ENCODE measurements at regions not wholly inside any gene's neighbourhood (a gene's known extent, or its start where the extent isn't known, plus 50 kb on each side); places are given as distances from the start of the nearest gene placed in this dataset.

DNA sequence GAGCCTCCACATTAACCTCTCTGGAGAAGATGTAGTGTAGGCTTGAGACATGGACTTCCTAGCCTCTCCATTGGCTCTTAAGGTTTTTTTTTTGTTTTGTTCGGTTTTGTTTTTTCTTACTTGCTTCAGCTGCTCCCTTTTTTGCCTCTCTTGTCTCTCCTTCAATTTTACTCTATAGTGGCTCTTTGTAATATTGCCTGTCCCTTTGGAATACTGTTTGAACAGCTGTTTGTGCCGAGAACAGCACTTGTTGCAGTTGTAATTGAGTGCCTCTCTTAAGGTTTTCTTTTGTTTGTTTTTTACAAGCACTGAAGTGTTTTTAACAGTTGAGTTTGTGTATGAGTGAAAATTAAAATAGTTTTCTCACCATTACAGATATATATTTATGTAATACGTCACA lies 567.7 kb downstream of the LRFN5 start:
- ATAC-seq (no peak), DNase-seq (ENCODE audit: low spot score in 2 of 2) (no peak)
- H3K9me3 Mint-ChIP-seq: peaks cover 4 to 14% of the 10 kb centered on the region in 2 donors
- no peak overlapping the region for H3K27ac Mint-ChIP-seq
- peaks cover 0 to 6% of the 10 kb centered on the region in 2 donors for H3K36me3 Mint-ChIP-seq

DNA sequence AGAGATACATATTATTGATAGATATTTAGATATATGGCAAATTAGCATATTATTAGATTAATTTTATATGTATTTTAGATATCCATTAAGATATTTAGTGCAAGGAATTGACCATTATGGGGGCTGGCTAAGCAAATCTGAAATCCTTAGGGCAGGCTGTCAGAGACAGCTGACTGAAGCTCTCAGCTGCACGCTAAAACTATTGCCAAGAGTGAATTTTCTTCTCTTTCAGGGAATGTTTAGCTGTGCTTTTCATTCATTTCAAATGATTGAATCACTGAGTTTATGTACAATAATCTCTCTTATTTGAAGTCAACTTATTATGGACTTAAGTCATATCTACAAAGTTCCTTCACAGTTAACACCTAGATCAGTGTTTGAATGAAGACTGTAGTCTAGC lies 566.5 kb downstream of the LRFN5 start:
- Mint-ChIP-seq H3K9me3 (peaks cover 12 to 19% of the 10 kb centered on the region in 2 donors), H3K36me3 (peaks cover 0 to 6% of the 10 kb centered on the region in 2 donors), H3K27ac (no peak overlapping the region)
- no peak for ATAC-seq
- DNase-seq (ENCODE audit: low spot score in 2 of 2): no peak

DNA sequence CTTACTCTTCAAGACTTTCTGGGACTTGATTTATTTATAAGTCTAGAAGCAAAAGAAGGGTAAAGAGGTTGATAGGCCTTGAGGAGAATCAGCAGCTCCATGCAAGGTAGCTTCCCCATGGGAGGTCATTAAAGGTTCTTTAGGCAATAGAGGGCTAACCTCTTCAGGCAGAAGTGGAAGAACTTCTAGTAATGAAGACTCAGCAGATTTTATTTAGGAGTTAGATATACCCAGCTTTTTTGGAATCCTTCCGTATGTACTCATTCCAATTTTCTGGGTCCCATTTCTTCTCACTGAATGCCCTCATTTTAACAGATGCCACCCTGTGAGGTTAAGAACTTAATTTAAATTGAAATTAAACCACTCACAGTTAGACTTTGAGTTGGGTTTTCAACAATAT lies 565.6 kb downstream of the LRFN5 start:
- H3K36me3 Mint-ChIP-seq: peaks cover 0 to 6% of the 10 kb centered on the region in 2 donors
- H3K9me3 Mint-ChIP-seq: peaks cover 12 to 24% of the 10 kb centered on the region in 2 donors
- no peak for ATAC-seq
- no peak for DNase-seq (ENCODE audit: low spot score in 2 of 2)
- H3K27ac Mint-ChIP-seq: no peak overlapping the region

DNA sequence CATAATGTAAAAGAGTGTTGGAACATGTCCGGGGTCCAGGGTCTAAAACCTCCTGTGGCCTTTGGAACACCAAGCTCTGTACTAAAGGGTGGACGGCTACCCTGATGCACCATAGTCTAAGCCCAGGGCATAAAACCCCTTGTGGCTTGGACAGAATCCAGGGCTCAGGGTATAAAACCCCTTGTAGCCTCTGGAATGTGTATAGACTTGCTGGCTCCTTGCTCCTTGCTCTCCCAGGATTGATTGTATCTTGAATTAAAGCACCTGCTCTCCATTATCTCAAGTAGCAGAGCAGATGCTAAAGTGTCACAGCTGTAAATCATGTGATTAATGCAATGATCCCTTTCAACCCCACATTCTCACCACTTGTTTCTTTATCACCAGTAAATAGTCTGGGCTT lies 556.5 kb downstream of the LRFN5 start:
- Mint-ChIP-seq H3K27ac (no peak overlapping the region), H3K9me3 (peaks cover 5 to 17% of the 10 kb centered on the region in 2 donors), H3K36me3 (peaks cover 0 to 5% of the 10 kb centered on the region in 2 donors)
- ATAC-seq (no peak), DNase-seq (ENCODE audit: low spot score in 2 of 2) (no peak)

DNA sequence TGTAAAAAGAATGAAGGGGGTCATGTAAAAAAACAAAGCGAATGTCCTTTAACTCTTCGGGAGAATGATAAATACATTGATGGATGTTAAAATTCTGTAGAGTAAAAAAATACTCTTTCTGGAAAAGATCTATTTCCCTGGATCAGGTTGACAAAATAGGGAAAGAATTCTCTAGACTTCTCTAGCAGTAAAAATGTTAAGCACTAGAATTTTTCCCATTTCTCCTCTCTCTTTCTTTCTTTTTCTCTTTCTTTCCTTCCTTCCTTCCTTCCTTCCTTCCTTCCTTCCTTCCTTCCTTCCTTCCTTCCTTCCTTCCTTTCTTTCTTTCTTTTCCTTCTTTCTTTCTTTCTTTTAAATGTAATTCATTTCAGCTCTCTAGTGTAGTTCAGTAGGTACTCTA lies 552.5 kb downstream of the LRFN5 start:
- DNase-seq (ENCODE audit: low spot score in 2 of 2) (no peak), ATAC-seq (no peak)
- Mint-ChIP-seq H3K27ac (no peak overlapping the region), H3K36me3 (no peaks in the 10 kb centered on the region), H3K9me3 (peaks cover 5 to 7% of the 10 kb centered on the region in 2 donors)

DNA sequence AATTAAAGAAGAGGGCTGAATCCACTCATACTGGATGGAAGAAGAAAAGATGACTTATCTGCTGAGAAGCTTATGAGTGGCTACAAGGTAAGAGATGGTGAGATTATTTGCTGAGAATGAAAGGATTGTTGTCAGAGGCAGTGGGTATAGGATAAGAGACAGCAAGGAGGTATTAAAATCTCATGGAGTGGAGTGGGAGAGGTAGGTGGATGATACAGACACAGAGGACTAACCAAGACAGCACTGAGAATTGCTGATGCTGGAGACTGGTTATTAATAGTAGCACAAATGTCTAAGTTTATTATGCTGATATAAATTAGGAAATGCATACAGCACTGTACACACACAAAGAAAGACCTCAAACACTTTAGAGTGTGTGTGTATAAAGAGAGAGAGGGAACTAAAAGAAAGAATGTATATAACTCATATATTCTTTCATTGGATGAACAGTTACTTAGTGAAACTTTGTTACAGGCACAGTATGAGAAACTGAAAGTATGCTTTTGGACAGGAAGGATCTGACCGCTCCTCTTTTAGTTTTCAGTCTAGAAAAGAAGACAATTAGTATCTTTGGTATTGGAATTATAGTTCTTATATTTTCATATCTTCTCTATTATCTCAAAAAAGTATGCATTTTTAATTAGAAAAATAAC lies 543.1 kb downstream of the LRFN5 start:
- no peak overlapping the region for H3K27ac Mint-ChIP-seq
- no peak for ATAC-seq
- no peak for DNase-seq (ENCODE audit: low spot score in 2 of 2)
- peaks cover 5 to 7% of the 10 kb centered on the region in 2 donors for H3K9me3 Mint-ChIP-seq
- H3K36me3 Mint-ChIP-seq: no peaks in the 10 kb centered on the region

DNA sequence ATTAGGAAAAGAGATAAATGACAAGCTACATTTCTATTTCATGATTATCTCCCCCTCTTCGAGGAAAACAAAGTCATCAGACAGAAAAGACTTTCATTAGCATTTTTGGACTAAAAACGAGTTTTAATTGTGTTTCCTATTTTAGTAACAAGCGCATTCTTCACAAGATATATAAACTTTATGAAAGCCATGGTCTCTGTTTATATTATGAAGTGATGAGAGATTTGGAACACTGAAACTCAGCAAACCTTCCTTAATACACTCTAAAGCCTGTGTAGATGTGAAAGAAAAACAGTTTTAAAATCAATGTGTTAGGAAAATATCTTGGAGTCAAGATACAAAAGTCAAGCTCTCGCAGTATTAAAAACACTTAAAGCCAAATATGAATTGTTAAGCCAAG lies 539.1 kb downstream of the LRFN5 start:
- DNase-seq (ENCODE audit: low spot score in 2 of 2) (no peak), ATAC-seq (no peak)
- Mint-ChIP-seq H3K36me3 (no peaks in the 10 kb centered on the region), H3K9me3 (peaks cover 0 to 7% of the 10 kb centered on the region in 2 donors), H3K27ac (no peak overlapping the region)

DNA sequence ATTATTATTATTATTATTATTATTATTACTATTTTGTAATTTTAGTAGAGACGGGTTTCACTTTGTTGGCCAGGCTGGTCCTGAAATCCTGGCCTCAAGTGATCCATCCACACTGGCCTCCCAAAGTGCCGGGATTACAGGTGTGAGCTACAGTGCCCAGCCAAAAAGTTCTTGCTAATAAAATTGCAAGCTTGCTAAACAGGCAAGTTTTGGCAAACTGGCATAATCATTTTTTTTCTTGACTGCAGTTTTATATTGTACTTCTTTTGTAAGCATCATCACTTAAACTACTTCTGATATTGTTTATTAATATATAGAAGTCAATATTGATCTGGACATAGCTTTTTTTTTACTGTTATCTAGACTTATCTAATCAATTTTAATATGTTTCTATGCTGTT lies 536.4 kb downstream of the LRFN5 start:
- DNase-seq (ENCODE audit: low spot score in 2 of 2) (no peak), ATAC-seq (no peak)
- Mint-ChIP-seq H3K27ac (no peak overlapping the region), H3K9me3 (peaks cover 0 to 3% of the 10 kb centered on the region in 2 donors), H3K36me3 (no peaks in the 10 kb centered on the region)

DNA sequence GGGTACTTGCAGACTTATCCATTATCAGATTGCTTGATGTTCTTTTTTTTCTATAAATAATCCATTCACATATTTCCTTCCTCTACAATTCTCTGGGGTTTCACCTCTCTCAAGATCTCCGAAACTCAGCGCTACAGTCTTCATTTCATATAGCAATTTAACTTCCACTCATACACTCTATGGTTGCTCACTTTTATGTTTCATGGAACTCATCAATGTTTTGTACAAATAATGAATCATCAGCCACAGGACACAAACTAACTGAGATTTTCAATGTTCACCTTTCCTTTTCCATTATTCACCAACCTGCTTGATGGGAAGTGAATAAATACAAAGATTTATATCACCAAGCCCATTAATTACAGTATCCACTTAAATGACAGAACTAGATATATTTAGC lies 534.7 kb downstream of the LRFN5 start:
- Mint-ChIP-seq H3K36me3 (no peaks in the 10 kb centered on the region), H3K27ac (no peak overlapping the region), H3K9me3 (peaks cover 0 to 3% of the 10 kb centered on the region in 2 donors)
- DNase-seq (ENCODE audit: low spot score in 2 of 2) (no peak), ATAC-seq (no peak)

DNA sequence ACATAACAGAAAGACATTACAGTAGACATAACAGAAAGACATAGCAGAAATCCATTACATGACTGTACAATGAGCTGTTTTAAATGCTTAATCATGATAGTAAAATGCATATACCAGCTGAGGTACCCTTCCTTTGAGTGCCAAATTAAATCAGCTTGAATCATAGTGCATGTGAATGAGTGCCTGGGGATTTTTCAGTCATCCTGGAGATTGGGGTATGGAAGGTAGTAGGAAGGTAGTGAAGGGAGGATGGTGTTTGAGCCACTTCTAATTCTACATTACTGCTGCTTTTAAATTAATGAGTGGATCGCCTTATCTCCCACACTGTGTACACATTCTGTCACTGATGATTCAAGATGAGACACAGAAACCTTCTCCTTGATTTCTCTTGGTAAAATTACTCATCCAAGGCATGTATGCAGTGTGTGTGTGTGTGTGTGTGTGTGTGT lies 534.2 kb downstream of the LRFN5 start:
- Mint-ChIP-seq H3K27ac (no peak overlapping the region), H3K9me3 (peaks cover 0 to 3% of the 10 kb centered on the region in 2 donors), H3K36me3 (no peaks in the 10 kb centered on the region)
- no peak for DNase-seq (ENCODE audit: low spot score in 2 of 2)
- ATAC-seq: no peak

DNA sequence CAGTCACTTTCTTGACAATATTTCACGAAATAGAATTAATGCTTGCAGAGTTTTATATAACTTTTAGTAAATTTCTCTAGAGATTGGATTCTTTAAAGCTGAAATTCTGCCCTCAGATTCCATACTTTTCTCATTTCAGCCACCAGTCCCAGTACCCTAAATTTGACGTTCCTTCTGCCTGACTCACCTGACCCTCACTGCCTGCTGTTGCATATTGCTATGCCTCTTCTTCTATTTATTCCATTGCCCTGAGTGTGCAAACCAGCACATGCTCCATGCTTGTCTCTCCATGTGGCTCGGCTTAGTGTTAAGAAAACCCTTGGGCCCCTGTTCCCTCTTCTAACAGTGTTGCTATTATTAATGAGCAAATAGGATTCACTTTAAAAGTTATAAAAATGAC lies 533.3 kb downstream of the LRFN5 start:
- ATAC-seq: no peak
- DNase-seq (ENCODE audit: low spot score in 2 of 2): no peak
- peaks cover 0 to 4% of the 10 kb centered on the region in 2 donors for H3K9me3 Mint-ChIP-seq
- no peak overlapping the region for H3K27ac Mint-ChIP-seq
- no peaks in the 10 kb centered on the region for H3K36me3 Mint-ChIP-seq

DNA sequence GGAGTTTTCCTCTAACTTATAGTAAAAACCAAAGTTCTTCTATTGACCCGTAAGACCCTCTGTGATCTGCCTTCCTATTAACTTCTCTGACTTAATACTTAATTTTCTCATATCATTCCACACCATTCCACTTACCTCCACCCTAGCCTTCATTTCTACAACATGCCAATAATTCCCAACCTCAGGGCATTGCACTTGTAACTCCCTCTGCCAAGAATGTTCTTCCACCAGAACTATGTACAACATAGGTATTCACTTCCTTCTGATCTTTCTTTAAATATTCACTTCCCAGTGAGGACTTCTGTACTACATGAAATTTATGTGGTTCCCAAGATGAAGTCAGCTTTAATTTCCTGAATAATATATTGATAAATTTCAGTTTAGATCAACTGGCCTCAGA lies 531.7 kb downstream of the LRFN5 start:
- Mint-ChIP-seq H3K27ac (no peak overlapping the region), H3K9me3 (peaks cover 0 to 11% of the 10 kb centered on the region in 2 donors), H3K36me3 (no peaks in the 10 kb centered on the region)
- ATAC-seq (no peak), DNase-seq (ENCODE audit: low spot score in 2 of 2) (no peak)

DNA sequence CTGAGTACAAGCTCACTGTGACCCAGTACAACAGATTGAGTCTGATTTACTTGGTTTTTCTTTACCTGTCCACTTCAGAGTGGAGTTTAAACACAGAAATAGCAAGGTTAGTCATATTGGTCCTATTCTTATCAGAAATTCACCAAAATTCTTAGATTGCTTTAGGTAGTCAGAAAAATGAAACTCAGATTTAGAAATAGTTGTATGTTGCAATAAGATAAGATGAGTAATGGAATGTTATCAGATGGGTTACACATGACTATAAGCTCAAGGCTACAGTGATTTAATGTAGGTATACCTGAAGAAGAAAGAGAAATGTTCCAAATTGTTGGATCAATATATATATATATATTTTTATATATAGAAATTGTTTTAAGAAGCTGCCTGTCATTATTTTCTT lies 524.1 kb downstream of the LRFN5 start:
- H3K9me3 Mint-ChIP-seq: peaks cover 19 to 27% of the 10 kb centered on the region in 2 donors
- no peak overlapping the region for H3K27ac Mint-ChIP-seq
- no peaks in the 10 kb centered on the region for H3K36me3 Mint-ChIP-seq
- ATAC-seq: no peak
- DNase-seq (ENCODE audit: low spot score in 2 of 2): no peak

DNA sequence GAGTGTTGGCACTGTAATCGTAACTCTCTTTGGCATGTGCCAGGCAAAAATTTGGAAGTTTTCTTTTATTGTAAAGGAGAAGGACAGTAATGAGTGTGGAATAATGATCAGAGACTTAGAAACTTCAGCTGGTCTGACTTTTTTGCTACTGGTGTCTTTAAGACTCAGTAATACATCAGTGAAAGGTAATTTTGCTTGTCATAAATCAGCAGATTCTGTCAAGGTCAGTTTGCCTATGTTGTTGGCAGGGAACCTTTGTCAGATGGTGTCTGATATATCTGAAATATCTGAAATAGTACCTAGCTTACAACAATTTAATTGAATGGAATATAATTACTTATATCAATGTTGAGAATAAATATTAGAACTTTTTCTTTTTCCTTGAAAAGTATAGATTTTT lies 516.9 kb downstream of the LRFN5 start:
- no peak for DNase-seq (ENCODE audit: low spot score in 2 of 2)
- Mint-ChIP-seq H3K9me3 (peaks cover 10 to 14% of the 10 kb centered on the region in 2 donors), H3K27ac (no peak overlapping the region), H3K36me3 (no peaks in the 10 kb centered on the region)
- ATAC-seq: no peak

DNA sequence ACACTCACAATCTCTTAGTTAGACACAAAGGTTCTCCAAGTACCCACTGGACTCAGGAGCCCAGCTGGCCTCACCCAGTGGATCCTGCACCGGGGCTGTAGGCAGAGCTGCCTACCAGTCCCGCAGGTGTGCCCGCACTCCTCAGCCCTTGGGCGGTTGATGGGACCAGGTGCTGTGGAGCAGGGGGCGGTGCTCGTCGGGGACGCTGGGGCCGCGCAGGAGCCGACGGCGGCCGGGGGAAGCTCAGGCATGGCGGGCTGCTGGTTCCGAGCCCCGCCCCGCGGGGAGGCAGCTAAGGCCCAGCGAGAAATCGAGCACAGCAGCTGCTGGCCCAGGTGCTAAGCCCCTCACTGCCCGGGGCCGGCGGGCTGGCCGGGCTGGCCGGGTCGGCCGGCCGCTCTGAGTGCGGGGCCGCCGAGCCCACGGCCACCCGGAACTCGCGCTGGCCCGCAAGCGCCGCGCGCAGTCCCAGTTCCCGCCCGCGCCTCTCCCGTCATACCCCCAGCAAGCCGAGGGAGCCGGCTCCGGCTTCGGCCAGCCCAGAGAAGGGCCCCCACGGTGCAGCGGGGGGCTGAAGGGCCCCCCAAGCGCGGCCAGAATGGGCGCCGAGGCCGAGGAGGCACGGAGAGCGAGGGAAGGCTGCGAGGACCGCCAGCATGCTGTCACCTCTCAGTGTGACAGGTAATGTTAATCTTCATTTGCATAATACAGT lies 506.8 kb downstream of the LRFN5 start:
- peaks cover 14 to 32% of the 10 kb centered on the region in 2 donors for H3K9me3 Mint-ChIP-seq
- H3K27ac Mint-ChIP-seq: no peak overlapping the region
- DNase-seq (ENCODE audit: low spot score in 2 of 2) (no peak), ATAC-seq (no peak)
- peaks cover 0 to 23% of the 10 kb centered on the region in 2 donors for H3K36me3 Mint-ChIP-seq

DNA sequence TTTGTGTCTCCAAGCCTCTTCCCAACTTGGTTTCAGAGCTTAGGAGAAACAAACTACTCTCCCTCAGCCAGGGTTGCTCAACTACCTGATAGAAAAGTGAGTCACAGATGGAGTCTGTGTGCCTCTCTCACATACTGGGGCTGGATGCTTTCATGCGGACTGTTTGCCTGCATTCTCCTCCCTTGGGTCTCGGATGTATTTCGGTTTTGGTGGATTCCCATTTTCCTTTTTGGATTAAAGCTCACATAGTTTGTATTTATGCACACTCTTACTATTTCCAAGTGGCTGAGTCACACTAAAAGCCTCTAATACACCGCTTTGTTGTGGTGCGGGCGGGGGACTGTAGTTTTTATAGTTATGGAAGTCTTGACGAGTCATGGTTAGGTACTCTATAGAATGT lies 505.4 kb downstream of the LRFN5 start:
- no peak for ATAC-seq
- Mint-ChIP-seq H3K27ac (no peak overlapping the region), H3K9me3 (peaks cover 22 to 42% of the 10 kb centered on the region in 2 donors), H3K36me3 (peaks cover 0 to 23% of the 10 kb centered on the region in 2 donors)
- DNase-seq (ENCODE audit: low spot score in 2 of 2): no peak

DNA sequence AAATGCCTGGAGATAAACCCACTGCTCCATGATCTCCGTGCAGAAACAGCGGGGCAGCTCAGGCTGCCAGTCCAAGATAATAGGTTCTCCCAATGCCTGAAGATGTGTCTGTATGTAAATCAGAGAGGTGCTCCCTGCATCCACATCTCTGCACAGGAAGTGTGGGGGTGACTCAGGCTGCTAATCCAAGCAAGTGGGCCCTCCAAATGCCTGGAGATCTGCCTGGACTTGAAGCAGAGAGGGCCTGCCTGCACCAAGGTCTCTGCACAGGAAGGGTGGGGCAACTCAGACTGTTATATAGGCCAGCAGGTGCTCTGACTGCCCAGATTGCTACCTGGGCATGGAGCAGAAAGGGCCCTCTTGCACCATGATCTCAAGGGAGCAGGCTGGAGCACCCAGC lies 504.7 kb downstream of the LRFN5 start:
- H3K9me3 Mint-ChIP-seq: peaks cover 22 to 44% of the 10 kb centered on the region in 2 donors
- H3K27ac Mint-ChIP-seq: no peak overlapping the region
- no peak for ATAC-seq

DNA sequence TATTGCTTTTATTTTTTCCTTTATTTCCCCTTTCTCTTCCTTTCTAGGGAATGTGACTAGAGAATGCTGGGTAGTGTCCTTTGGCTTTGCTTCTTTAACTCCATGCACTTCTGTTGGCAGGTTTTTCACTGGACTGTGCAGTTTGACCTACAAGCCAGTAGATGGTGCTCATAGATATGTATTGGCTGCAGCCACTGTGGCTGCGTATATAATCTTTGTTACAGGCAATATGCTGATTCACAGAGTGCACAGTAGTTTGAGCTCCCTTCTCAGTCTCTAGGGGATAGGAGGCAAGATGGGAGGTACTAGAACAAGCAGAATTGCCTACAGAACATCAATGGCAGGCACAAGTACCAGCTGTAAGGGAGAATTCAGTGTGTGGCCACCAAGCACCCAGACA lies 503.5 kb downstream of the LRFN5 start:
- Mint-ChIP-seq H3K36me3 (peaks cover 0 to 23% of the 10 kb centered on the region in 2 donors), H3K9me3 (peaks cover 22 to 44% of the 10 kb centered on the region in 2 donors), H3K27ac (no peak overlapping the region)
- no peak for DNase-seq (ENCODE audit: low spot score in 2 of 2)
- ATAC-seq: no peak

More for the DNA sequence above, 504.7 kb downstream of the LRFN5 start:
- DNase-seq (ENCODE audit: low spot score in 2 of 2): no peak
- H3K36me3 Mint-ChIP-seq: peaks cover 0 to 23% of the 10 kb centered on the region in 2 donors
